PC-3 (cell line): ENCODE measurements at regions not wholly inside any gene's neighbourhood (a gene's known extent, or its start where the extent isn't known, plus 50 kb on each side); places are given as distances from the start of the nearest gene placed in this dataset.

Experiments
- ATAC-seq: fragments of 200-7000 bp; cut with Tn5 transposase; 2 replicates; pipeline ENCODE4 v1.9.1; 2020; ENCODE audit warnings: mild to moderate bottlenecking, moderate library complexity
- BruUV-seq: library from RNA; stranded (reverse); fragments of 400-500 nt; replicated peaks from 2 replicates; lab custom pipeline; 2021; lab: Mats Ljungman, UMichigan
- CTCF ChIA-PET: fragments of 300-600 bp; sonication (Branson Sonifier 250); formaldehyde crosslinking; loops from one replicate; lab custom pipeline; 2022; ENCODE audit warnings: antibody characterized with exemption; lab: Charles Lee
- POLR2A ChIA-PET: fragments of 300-600 bp; sonication (Branson Sonifier 250); formaldehyde crosslinking; loops from one replicate; lab custom pipeline; 2022; ENCODE audit warnings: antibody characterized with exemption; ENCODE audit not compliant: unreplicated experiment; lab: Charles Lee
- DNase-seq: peaks from one replicate; pipeline ENCODE4 v3.0.0-alpha.2; 2015
- H2AFZ ChIP-seq: fragments of 300-600 bp; sonication (generic); 2 replicates; pipeline ENCODE4 v1.6.0; 2016; ENCODE audit warnings: antibody characterized with exemption, low read length
- H3F3A ChIP-seq: fragments of 300-600 bp; sonication (generic); one replicate; pipeline ENCODE4 v1.6.0; 2017; ENCODE audit warnings: antibody characterized with exemption, low read length, control low read depth, mild to moderate bottlenecking; ENCODE audit not compliant: unreplicated experiment
- H3K27ac ChIP-seq: fragments of 300-600 bp; sonication (generic); 2 replicates; pipeline ENCODE4 v1.5.1; 2016; ENCODE audit warnings: mild to moderate bottlenecking, low read length
- H3K27me3 ChIP-seq: fragments of 300-600 bp; sonication (generic); 2 replicates; pipeline ENCODE4 v1.6.1; 2016; ENCODE audit warnings: low read length, mixed read lengths
- H3K36me3 ChIP-seq: fragments of 300-600 bp; sonication (generic); 2 replicates; pipeline ENCODE4 v1.6.1; 2016; ENCODE audit warnings: low read depth, mixed run types, low read length, mixed read lengths
- H3K4me1 ChIP-seq: fragments of 300-600 bp; sonication (generic); 2 replicates; pipeline ENCODE4 v1.5.1; 2016; ENCODE audit warnings: low read length; ENCODE audit not compliant: insufficient read depth
- H3K4me2 ChIP-seq: fragments of 300-600 bp; sonication (generic); 2 replicates; pipeline ENCODE4 v1.6.0; 2016; ENCODE audit warnings: low read length
- H3K4me3 ChIP-seq: fragments of 300-600 bp; sonication (generic); 2 replicates; pipeline ENCODE4 v1.5.1; 2016; ENCODE audit warnings: mild to moderate bottlenecking, low read length, mixed read lengths
- H3K79me2 ChIP-seq: fragments of 300-600 bp; sonication (generic); 2 replicates; pipeline ENCODE4 v1.6.1; 2017; ENCODE audit warnings: low read length, mixed read lengths
- H3K9ac ChIP-seq: fragments of 300-600 bp; sonication (generic); 2 replicates; pipeline ENCODE4 v1.6.0; 2016; ENCODE audit warnings: mild to moderate bottlenecking, low read length
- H3K9me2 ChIP-seq: fragments of 300-600 bp; sonication (generic); replicated peaks from 2 replicates; pipeline ENCODE4 v1.6.1; 2016; ENCODE audit warnings: mixed run types, low read length, mixed read lengths
- H3K9me3 ChIP-seq: fragments of 300-600 bp; sonication (generic); 2 replicates; pipeline ENCODE4 v1.6.1; 2016; ENCODE audit warnings: low read length, mixed read lengths
- H4K20me1 ChIP-seq: fragments of 300-600 bp; sonication (generic); 2 replicates; pipeline ENCODE4 v1.6.1; 2016; ENCODE audit warnings: low read length, mixed read lengths
- CTCF ChIP-seq: fragments of 300-600 bp; sonication (generic); conservative IDR thresholded peaks from 2 replicates; pipeline ENCODE4 v1.5.1; 2017; ENCODE audit warnings: antibody characterized with exemption, low read depth, mild to moderate bottlenecking, low read length
- EZH2 ChIP-seq: fragments of 300-600 bp; sonication (generic); IDR thresholded peaks from one replicate; pipeline ENCODE4 v1.6.1; 2017; ENCODE audit warnings: antibody characterized with exemption, mild to moderate bottlenecking, low read length; ENCODE audit not compliant: unreplicated experiment
- EZH2phosphoT487 ChIP-seq: fragments of 300-600 bp; sonication (generic); IDR thresholded peaks from 2 replicates; pipeline ENCODE4 v1.6.1; 2018; ENCODE audit warnings: mild to moderate bottlenecking, antibody characterized with exemption, low read length, borderline replicate concordance
- intact Hi-C: fragments of 100-400 bp; cut with micrococcal nuclease; formaldehyde crosslinking; loops from 2 replicates; pipeline ENCODE4 v1.9.0; 2023

GRCh38 chr12:116415408-116416108 is 138.1 kb upstream of the MED13L start:
- no peaks in the 10 kb centered on the region for H3F3A ChIP-seq
- ChIA-PET CTCF (no interaction called here), POLR2A (no interaction called here)
- BruUV-seq, result no TSS peak
- H3K27ac ChIP-seq, result no peak overlapping the region
- no peaks in the 10 kb centered on the region for H3K36me3 ChIP-seq
- no peak overlapping the region for H2AFZ ChIP-seq
- no peak overlapping the region for H3K4me2 ChIP-seq
- H3K9ac ChIP-seq, result no peak overlapping the region
- no peaks in the 10 kb centered on the region for H3K9me2 ChIP-seq
- H3K4me1 ChIP-seq, result no peaks in the 10 kb centered on the region
- TF ChIP-seq CTCF (no peak), EZH2 (no peak), EZH2phosphoT487 (no peak)
- H4K20me1 ChIP-seq, result no peaks in the 10 kb centered on the region
- DNase-seq (no peak), ATAC-seq (no peak)
- no peaks in the 10 kb centered on the region for H3K27me3 ChIP-seq
- no peaks in the 10 kb centered on the region for H3K79me2 ChIP-seq
- H3K4me3 ChIP-seq, result no peak overlapping the region
- H3K9me3 ChIP-seq, result no peaks in the 10 kb centered on the region
- intact Hi-C loops, result no loop called here

- no peak overlapping the region for H3K27ac ChIP-seq
- H3K4me1 ChIP-seq, result no peaks in the 10 kb centered on the region
- no peaks in the 10 kb centered on the region for H4K20me1 ChIP-seq
- POLR2A ChIA-PET, result no interaction called here
- ATAC-seq, result no peak
- CTCF ChIA-PET, result no interaction called here
- no peak for DNase-seq
- no peaks in the 10 kb centered on the region for H3K27me3 ChIP-seq
- intact Hi-C loops, result no loop called here
- no peak overlapping the region for H2AFZ ChIP-seq
- no TSS peak for BruUV-seq
- no peaks in the 10 kb centered on the region for H3K9me2 ChIP-seq
- H3K9me3 ChIP-seq, result no peaks in the 10 kb centered on the region
- no peaks in the 10 kb centered on the region for H3F3A ChIP-seq
- no peak overlapping the region for H3K9ac ChIP-seq
- H3K4me2 ChIP-seq, result no peak overlapping the region
- H3K4me3 ChIP-seq, result no peak overlapping the region
- H3K79me2 ChIP-seq, result no peaks in the 10 kb centered on the region
- H3K36me3 ChIP-seq, result no peaks in the 10 kb centered on the region
- TF ChIP-seq EZH2phosphoT487, result no peak
- no peak for TF ChIP-seq CTCF
- TF ChIP-seq EZH2, result no peak
These were observed 138.7 kb upstream of the MED13L start for GRCh38 chr12:116416166-116416565.

- BruUV-seq, result no TSS peak
- no peak for ATAC-seq
- no peaks in the 10 kb centered on the region for H3K9me3 ChIP-seq
- no peak overlapping the region for H3K27ac ChIP-seq
- H3K9ac ChIP-seq, result no peak overlapping the region
- no peaks in the 10 kb centered on the region for H3F3A ChIP-seq
- H3K36me3 ChIP-seq, result no peaks in the 10 kb centered on the region
- no peaks in the 10 kb centered on the region for H3K9me2 ChIP-seq
- TF ChIP-seq EZH2 (no peak), CTCF (no peak), EZH2phosphoT487 (no peak)
- ChIA-PET POLR2A (no interaction called here), CTCF (no interaction called here)
- no peak overlapping the region for H3K4me3 ChIP-seq
- H3K79me2 ChIP-seq, result no peaks in the 10 kb centered on the region
- no peak overlapping the region for H3K4me2 ChIP-seq
- H4K20me1 ChIP-seq, result no peaks in the 10 kb centered on the region
- no peak for DNase-seq
- 0 out of 2 replicates have a peak, but pooled peaks cover 4% of the 10 kb centered on the region for H3K4me1 ChIP-seq
- no peaks in the 10 kb centered on the region for H3K27me3 ChIP-seq
- intact Hi-C loops, result no loop called here
- H2AFZ ChIP-seq, result no peak overlapping the region
These were observed 140.6 kb upstream of the MAP1LC3B2 start for GRCh38 chr12:116418551-116418950.
